Type B pancreatic cell (in vitro differentiated cells): ENCODE measurements at regions not wholly inside any gene's neighbourhood (a gene's known extent, or its start where the extent isn't known, plus 50 kb on each side); places are given as distances from the start of the nearest gene placed in this dataset.

Source experiments
- DNase-seq: peaks from one replicate; pipeline ENCODE4 v3.0.0; 2021; ENCODE audit warnings: mixed read lengths; ENCODE audit not compliant: unreplicated experiment; ENCODE audit errors: extremely low spot score
- H3K27ac Mint-ChIP-seq: 2 replicates; pipeline ENCODE4 v1.8.0; 2021; ENCODE audit warnings: mild to moderate bottlenecking, mixed read lengths
- H3K27me3 Mint-ChIP-seq: 2 replicates; pipeline ENCODE4 v1.8.0; 2021; ENCODE audit warnings: mixed read lengths
- H3K36me3 Mint-ChIP-seq: 2 replicates; pipeline ENCODE4 v1.8.0; 2021; ENCODE audit warnings: mixed read lengths
- H3K4me1 Mint-ChIP-seq: one replicate; pipeline ENCODE4 v1.8.0; 2021; ENCODE audit warnings: mixed read lengths; ENCODE audit not compliant: unreplicated experiment
- H3K4me3 Mint-ChIP-seq: 2 replicates; pipeline ENCODE4 v1.8.0; 2021; ENCODE audit warnings: mild to moderate bottlenecking, mixed read lengths
- H3K9me3 Mint-ChIP-seq: 2 replicates; pipeline ENCODE4 v1.8.0; 2021; ENCODE audit warnings: mixed read lengths
- CTCF ChIP-seq: fragments of 200-600 bp; sonication (generic); conservative IDR thresholded peaks from 2 replicates; pipeline ENCODE4 v1.5.0; 2021; ENCODE audit warnings: antibody characterized with exemption, mild to moderate bottlenecking

GRCh38 chr2:234550511-234551107 is 53.7 kb upstream of the ARL4C start:
- H3K36me3 Mint-ChIP-seq, result no peaks in the 10 kb centered on the region
- H3K9me3 Mint-ChIP-seq, result peaks cover 7% of the 10 kb centered on the region
- peaks cover 18% of the 10 kb centered on the region for H3K4me1 Mint-ChIP-seq
- peak; percentile 98 for TF ChIP-seq CTCF
- H3K27ac Mint-ChIP-seq, result peak overlapping the region; percentile 63
- peaks cover 17% of the 10 kb centered on the region for H3K27me3 Mint-ChIP-seq
- H3K4me3 Mint-ChIP-seq, result no peak overlapping the region
- no peak for DNase-seq

- peaks cover 4% of the 10 kb centered on the region for H3K9me3 Mint-ChIP-seq
- no peak overlapping the region for H3K4me3 Mint-ChIP-seq
- no peaks in the 10 kb centered on the region for H3K36me3 Mint-ChIP-seq
- H3K27me3 Mint-ChIP-seq, result peaks cover 17% of the 10 kb centered on the region
- H3K27ac Mint-ChIP-seq, result peak overlapping the region; percentile 63
- DNase-seq, result no peak
- H3K4me1 Mint-ChIP-seq, result peaks cover 24% of the 10 kb centered on the region
- TF ChIP-seq CTCF, result no peak
Measured at GRCh38 chr2:234550056-234550455, 53.2 kb upstream of the ARL4C start.

- Mint-ChIP-seq H3K27ac (no peak overlapping the region), H3K4me3 (no peak overlapping the region), H3K36me3 (no peaks in the 10 kb centered on the region), H3K27me3 (peaks cover 20% of the 10 kb centered on the region), H3K9me3 (no peaks in the 10 kb centered on the region), H3K4me1 (peaks cover 27% of the 10 kb centered on the region)
- no peak for DNase-seq
- no peak for TF ChIP-seq CTCF
Measured at GRCh38 chr2:234548695-234549420, 52.0 kb upstream of the ARL4C start.

GRCh38 chr2:234546770-234547169 is 49.9 kb upstream of the ARL4C start:
- TF ChIP-seq CTCF, result no peak
- peaks cover 20% of the 10 kb centered on the region for H3K27me3 Mint-ChIP-seq
- H3K27ac Mint-ChIP-seq, result no peak overlapping the region
- H3K4me3 Mint-ChIP-seq, result no peak overlapping the region
- peaks cover 28% of the 10 kb centered on the region for H3K4me1 Mint-ChIP-seq
- H3K9me3 Mint-ChIP-seq, result no peaks in the 10 kb centered on the region
- DNase-seq, result no peak
- H3K36me3 Mint-ChIP-seq, result no peaks in the 10 kb centered on the region
